ENCODE measurements at regions not wholly inside any gene's neighbourhood (a gene's known extent, or its start where the extent isn't known, plus 50 kb on each side); places are given as distances from the start of the nearest gene placed in this dataset.

- no peak for DNase-seq
These were observed 92.0 kb upstream of the SNTG2 start for GRCh38 chr2:858646-859045.

DNA sequence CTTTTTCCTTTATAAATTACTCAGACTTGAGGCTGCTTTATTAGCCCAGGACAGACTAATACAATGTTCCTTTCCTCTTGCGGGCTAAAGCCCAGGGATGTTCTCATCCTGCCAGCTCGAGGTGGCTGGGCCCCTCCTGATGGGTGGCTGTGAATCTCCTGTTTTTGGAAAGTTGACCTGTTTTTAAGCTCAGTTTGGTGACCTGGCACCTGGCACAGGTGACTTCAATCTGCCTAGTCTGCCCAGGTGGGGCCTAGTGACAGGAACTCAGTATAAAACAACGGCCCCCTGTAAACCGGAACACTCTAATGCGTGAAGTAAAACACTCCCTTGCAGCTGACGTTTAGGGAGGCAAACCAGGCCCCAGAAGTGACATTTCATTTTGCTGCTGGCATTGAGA is 92.7 kb upstream of the SNTG2 start:
- no peak for DNase-seq

- DNase-seq, result no peak
These were observed 93.6 kb upstream of the SNTG2 start for GRCh38 chr2:857081-857480.

DNA sequence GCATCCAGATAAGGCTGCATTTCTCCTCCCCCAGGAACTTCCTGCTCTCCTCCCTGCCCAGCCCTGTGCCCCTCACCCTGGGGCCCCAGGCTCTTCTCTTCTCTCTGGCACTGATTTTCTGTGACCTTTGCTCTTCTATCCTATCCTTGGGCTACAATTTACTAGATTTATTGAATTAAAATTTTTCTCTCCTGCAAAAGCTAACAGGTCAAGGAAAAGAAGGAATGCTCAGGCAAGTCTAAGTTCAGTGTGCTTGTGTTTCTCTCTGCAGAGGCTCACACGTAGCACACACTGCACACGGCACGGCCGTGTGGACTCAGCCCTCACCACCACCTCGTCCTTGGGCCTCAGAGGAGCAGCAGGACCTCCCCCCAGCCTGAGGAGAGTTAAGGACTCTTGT is 94.2 kb upstream of the SNTG2 start:
- DNase-seq, result no peak

GRCh38 chr2:856041-856440 is 94.6 kb upstream of the SNTG2 start:
- DNase-seq, result no peak

DNA sequence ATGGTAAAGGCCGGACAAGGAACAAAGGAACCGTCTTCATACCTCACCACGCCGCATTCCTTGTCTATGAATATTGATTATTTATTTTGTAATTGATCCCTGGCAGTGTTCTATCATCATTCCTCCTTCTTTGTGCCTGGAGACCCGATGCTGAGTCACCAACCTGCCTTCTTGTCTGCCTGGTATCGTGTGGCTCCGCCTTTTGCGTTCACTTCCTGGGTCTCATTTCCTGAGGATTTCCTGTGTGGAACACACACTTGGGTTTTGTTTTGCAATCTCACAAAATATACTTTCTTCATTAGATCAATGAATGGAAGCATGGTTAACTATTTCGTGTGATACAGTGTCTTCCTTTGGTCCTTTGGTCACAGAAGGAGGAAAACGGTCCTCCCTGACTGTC is 95.5 kb upstream of the SNTG2 start:
- DNase-seq, result no peak

DNA sequence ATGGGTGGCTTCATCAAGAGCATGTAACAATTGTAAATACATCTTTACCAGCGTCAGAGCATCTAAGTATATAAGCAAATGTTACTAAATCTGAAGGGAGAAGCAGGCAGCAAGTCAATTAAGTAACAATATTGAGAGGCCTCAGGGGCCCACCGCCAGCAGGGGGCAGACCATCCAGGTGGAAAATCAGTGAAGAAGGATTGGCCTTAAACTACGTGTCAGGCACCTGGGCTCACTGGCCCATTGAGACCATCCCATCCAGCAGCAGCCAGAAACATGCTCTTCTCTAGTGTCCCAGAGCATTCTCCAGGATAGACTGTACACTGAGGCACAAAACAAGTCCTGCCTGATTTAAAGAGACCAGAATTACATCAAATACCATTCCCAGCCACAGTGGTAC is 96.2 kb upstream of the SNTG2 start:
- peak; percentile 41 for DNase-seq

GRCh38 chr2:853203-853870 is 97.3 kb upstream of the SNTG2 start:
- DNase-seq, result no peak

DNA sequence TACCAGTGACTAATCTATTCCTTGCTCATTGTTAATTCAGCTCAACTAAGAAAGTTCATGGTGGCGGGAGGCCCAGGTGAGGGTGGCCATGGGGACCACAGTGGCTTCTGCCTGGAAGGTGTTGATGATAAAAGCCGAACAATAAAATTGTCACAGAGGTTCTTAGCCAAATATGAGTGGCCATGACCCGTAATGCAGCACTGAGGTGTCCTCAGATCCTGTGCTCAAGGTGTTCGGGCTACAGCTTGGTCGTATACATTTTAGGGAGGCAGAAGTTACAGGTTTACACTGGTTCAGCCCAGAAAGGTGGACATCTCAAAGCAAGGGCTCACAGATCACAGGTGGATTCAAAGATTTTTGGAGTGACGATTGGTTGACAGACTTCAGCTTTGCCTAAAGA is 98.5 kb upstream of the SNTG2 start:
- no peak for DNase-seq

GRCh38 chr2:851680-852079 is 99.0 kb upstream of the SNTG2 start:
- no peak for DNase-seq

- DNase-seq, result no peak
These were observed 99.6 kb upstream of the SNTG2 start for GRCh38 chr2:851078-851477.

GRCh38 chr2:850429-850828 is 100.2 kb upstream of the SNTG2 start:
- no peak for DNase-seq

GRCh38 chr2:848099-848498 is 102.5 kb upstream of the SNTG2 start:
- DNase-seq, result no peak

GRCh38 chr2:847669-848068 is 103.0 kb upstream of the SNTG2 start:
- DNase-seq, result no peak

DNA sequence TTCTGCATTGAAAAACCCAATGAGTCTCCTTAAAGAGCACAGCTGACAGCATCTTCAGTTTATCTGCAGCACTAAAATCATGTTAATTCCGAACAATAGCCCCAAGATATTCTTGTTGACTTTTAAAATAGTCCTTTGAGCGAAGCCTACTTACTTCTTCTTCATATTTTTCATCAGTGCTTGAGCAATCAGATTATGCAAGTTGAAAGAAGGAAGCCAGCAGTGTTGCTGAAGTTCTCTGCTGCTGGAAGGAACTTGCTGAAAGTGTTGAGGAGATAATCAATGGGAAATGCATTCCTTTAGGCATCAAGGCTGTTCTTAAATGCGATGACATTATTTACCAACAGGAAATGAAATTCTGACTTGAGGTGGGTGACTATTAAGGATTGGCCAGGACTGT is 105.9 kb upstream of the SNTG2 start:
- DNase-seq, result no peak

DNA sequence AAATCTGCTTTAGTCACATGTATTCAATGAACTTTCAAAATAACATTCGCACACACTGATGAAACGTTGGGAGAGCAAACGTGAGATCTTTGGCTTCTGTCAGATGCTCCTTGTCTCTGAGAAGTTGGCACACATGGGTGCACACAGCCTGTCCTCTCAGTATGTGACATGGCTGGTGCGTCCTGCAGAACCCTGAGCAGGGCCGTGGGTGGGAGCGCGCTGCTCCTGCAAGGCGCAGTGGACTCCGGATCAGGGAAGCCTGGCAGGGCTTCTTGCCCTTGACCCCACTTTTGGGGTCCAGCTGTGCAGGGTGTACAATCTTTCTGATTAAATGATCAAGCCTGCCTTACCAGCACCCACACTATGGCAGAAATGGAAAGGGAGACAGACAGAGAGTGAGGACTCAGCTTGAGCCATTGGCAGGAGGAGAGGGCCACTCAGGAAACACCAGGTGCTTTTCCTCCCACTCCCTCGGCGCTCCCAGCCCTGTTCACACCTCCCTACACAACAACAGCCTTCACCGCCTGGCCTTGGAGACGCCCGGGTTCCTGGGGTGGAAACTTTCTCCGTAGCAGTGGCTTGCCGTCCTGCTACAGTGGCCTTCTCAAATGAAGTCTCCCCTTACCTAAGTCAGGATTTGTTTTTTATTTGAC is 108.4 kb upstream of the SNTG2 start:
- no peak for DNase-seq

- DNase-seq, result no peak
These were observed 109.6 kb upstream of the SNTG2 start for GRCh38 chr2:841036-841435.

GRCh38 chr2:834233-834632 is 116.4 kb upstream of the SNTG2 start:
- DNase-seq, result no peak

- no peak for DNase-seq
These were observed 117.5 kb upstream of the SNTG2 start for GRCh38 chr2:833180-833579.

GRCh38 chr2:832635-833034 is 118.0 kb upstream of the SNTG2 start:
- DNase-seq, result no peak

DNA sequence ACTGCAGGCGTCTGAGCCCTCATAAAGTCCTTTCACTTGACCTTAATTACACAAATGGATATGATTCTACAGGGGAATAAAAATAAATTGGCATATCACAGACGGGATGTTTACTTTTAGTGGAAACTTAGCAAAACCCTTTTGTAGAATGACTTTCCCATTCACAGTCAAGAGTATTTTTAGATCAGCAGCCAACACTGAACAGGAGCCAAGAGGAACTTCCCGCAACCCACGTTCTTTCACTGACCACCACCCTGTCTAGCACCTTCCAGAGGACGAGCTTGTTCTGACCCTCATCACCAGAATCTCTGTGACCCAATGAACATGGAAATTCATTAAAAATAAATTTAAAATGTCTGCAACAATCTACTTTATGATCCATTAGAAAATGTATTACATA is 119.0 kb upstream of the SNTG2 start:
- DNase-seq, result no peak

- no peak for DNase-seq
These were observed 119.5 kb upstream of the SNTG2 start for GRCh38 chr2:831225-831536.

- DNase-seq, result no peak
These were observed 120.0 kb upstream of the SNTG2 start for GRCh38 chr2:830419-831224.

DNA sequence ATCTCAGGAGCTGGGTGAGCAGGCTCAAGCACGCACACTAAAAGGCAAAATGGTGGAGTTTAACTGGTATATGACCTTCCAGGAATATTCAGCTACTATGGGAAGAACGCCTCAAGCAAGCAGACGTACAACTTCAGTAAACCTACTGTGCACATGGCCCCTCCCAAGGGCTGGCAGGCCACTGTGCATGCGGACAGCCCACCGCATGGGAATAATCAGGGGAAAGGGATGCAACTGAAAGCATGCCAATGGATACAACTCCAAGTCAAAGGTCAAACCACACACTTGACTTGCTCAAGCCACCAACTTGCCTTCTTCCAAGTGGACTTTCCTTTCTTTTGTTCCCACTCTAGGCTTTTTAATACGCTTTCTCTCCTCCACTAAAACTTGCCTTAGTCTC is 121.6 kb upstream of the SNTG2 start:
- DNase-seq, result no peak

DNA sequence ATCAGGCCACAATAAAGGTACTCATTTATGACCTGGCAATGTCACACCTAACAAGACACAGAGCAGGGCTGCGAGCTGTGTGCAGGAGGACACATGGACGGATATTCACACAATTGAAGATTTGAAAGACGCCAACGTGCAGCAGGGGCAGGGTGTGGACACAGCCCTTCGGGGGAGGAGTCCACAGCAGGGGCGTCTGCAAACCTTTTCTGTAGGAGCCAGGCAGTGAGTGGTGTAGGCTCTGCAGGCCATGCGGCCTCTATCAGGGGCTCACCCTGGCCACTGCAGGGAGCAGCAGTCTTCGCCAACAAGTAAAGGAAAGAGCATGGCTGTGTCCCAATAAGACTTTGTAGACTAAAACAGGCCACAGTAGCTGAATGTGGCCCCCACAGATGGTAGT is 125.7 kb upstream of the SNTG2 start:
- DNase-seq, result no peak
